ENCODE measurements at regions not wholly inside any gene's neighbourhood (a gene's known extent, or its start where the extent isn't known, plus 50 kb on each side); places are given as distances from the start of the nearest gene placed in this dataset.
"Not testable (repeated sequence)": the region's sequence is repeated elsewhere in the genome, so short reads cannot be mapped to it uniquely, and the experiment has no call there.

- DNase-seq: no peak
- TF ChIP-seq CTCF (IDR thresholded peaks at IDR 0.05; ENCODE audit: low read depth, low read length): no peak
- H3K4me1 ChIP-seq: peaks cover 4% of the 10 kb centered on the region
- H3K27me3 ChIP-seq: no peaks in the 10 kb centered on the region
- H3K9me3 ChIP-seq: no peaks in the 10 kb centered on the region
- no peaks in the 10 kb centered on the region; the same call in 1 of the 2 replicates for H3K36me3 ChIP-seq
- no peak overlapping the region for H3K4me3 ChIP-seq (ENCODE audit: low read depth, low read length)
Observed at GRCh38 chr10:29730969-29731368, 96.2 kb upstream of the SVIL start.

- DNase-seq: no peak
- Histone ChIP-seq H3K4me1 (peaks cover 5% of the 10 kb centered on the region), H3K36me3 (no peaks in the 10 kb centered on the region; the same call in 1 of the 2 replicates), H3K4me3 (ENCODE audit: low read depth, low read length) (no peak overlapping the region), H3K27me3 (no peaks in the 10 kb centered on the region), H3K9me3 (no peaks in the 10 kb centered on the region)
- TF ChIP-seq CTCF (IDR thresholded peaks at IDR 0.05; ENCODE audit: low read depth, low read length): no peak
Observed at GRCh38 chr10:29730458-29730857, 95.7 kb upstream of the SVIL start.

- no peak for DNase-seq
- H3K36me3 ChIP-seq: no peaks in the 10 kb centered on the region; the same call in 1 of the 2 replicates
- TF ChIP-seq CTCF (IDR thresholded peaks at IDR 0.05; ENCODE audit: low read depth, low read length): no peak
- no peak overlapping the region for H3K4me3 ChIP-seq (ENCODE audit: low read depth, low read length)
- H3K27me3 ChIP-seq: no peaks in the 10 kb centered on the region
- no peaks in the 10 kb centered on the region for H3K9me3 ChIP-seq
- peaks cover 5% of the 10 kb centered on the region for H3K4me1 ChIP-seq
Observed at GRCh38 chr10:29728541-29729049, 93.8 kb upstream of the SVIL start.

- not testable (repeated sequence) for H3K4me1 ChIP-seq, H3K9me3 ChIP-seq, H3K27me3 ChIP-seq, H3K36me3 ChIP-seq, DNase-seq
- H3K4me3 ChIP-seq (ENCODE audit: low read depth, low read length): peak overlapping the region; percentile 31
Observed at GRCh38 chr10:29725927-29726326, 91.2 kb upstream of the SVIL start.

GRCh38 chr10:29725133-29725720 lies 90.5 kb upstream of the SVIL start:
- peaks cover 5% of the 10 kb centered on the region for H3K36me3 ChIP-seq
- H3K9me3 ChIP-seq: 0 out of 2 replicates have a peak, but pooled peaks cover 3% of the 10 kb centered on the region
- H3K4me3 ChIP-seq (ENCODE audit: low read depth, low read length): peak overlapping the region; percentile 31
- DNase-seq: peak; percentile 72
- peaks cover 5% of the 10 kb centered on the region for H3K4me1 ChIP-seq
- no peaks in the 10 kb centered on the region for H3K27me3 ChIP-seq
- TF ChIP-seq CTCF (IDR thresholded peaks at IDR 0.05; ENCODE audit: low read depth, low read length): no peak

GRCh38 chr10:29723726-29724125 lies 89.0 kb upstream of the SVIL start:
- no peaks in the 10 kb centered on the region for H3K27me3 ChIP-seq
- H3K9me3 ChIP-seq: 0 out of 2 replicates have a peak, but pooled peaks cover 3% of the 10 kb centered on the region
- H3K36me3 ChIP-seq: peaks cover 5% of the 10 kb centered on the region; the same call in 1 of the 2 replicates
- no peak overlapping the region for H3K4me3 ChIP-seq (ENCODE audit: low read depth, low read length)
- H3K4me1 ChIP-seq: peaks cover 9% of the 10 kb centered on the region
- no peak for TF ChIP-seq CTCF (IDR thresholded peaks at IDR 0.05; ENCODE audit: low read depth, low read length)
- DNase-seq: no peak
